HL-60 (cell line): ENCODE measurements at regions not wholly inside any gene's neighbourhood (a gene's known extent, or its start where the extent isn't known, plus 50 kb on each side); places are given as distances from the start of the nearest gene placed in this dataset.

Experiments
- DNase-seq, 2 experiments: peaks; one replicate each; pipeline ENCODE4 v3.0.0-alpha.2; 2010 to 2020; ENCODE audit warnings: low read depth in 1 of 2, low spot score in 1 of 2
- H3K27ac ChIP-seq: fragments of 250-450 bp; sonication (Bioruptor Pico); replicated peaks from 2 replicates; pipeline ENCODE4 v1.5.1; 2020; ENCODE audit warnings: mild to moderate bottlenecking, moderate library complexity
- H3K27me3 ChIP-seq: fragments of 250-450 bp; sonication (Bioruptor Pico); 2 replicates; pipeline ENCODE4 v1.5.1; 2021; ENCODE audit warnings: mild to moderate bottlenecking, moderate library complexity; ENCODE audit not compliant: insufficient read depth, poor library complexity, severe bottlenecking
- H3K4me3 ChIP-seq: replicated peaks from 2 replicates; pipeline ENCODE4 v1.5.1; 2011; ENCODE audit warnings: mild to moderate bottlenecking, control low read depth, low read length; ENCODE audit not compliant: insufficient read depth
- CTCF ChIP-seq: IDR thresholded peaks from one replicate; pipeline ENCODE4 v1.5.1; 2011; ENCODE audit warnings: low read length, control low read depth, inconsistent platforms; ENCODE audit not compliant: insufficient read depth
- GABPA ChIP-seq: IDR thresholded peaks from 2 replicates; pipeline ENCODE4 v1.6.1; 2012; ENCODE audit warnings: low read depth
- POLR2AphosphoS5 ChIP-seq: IDR thresholded peaks from 2 replicates; pipeline ENCODE4 v1.6.1; 2012; ENCODE audit warnings: low read depth
- SPI1 ChIP-seq: IDR thresholded peaks from 2 replicates; pipeline ENCODE4 v1.6.1; 2012; ENCODE audit warnings: low read depth, mild to moderate bottlenecking, borderline replicate concordance
- TF ChIP-seq, protein P1 (sequence below): IDR thresholded peaks from 2 replicates; pipeline ENCODE4 v1.6.1; 2012; ENCODE audit warnings: low read depth; ENCODE audit not compliant: insufficient replicate concordance

DNA sequence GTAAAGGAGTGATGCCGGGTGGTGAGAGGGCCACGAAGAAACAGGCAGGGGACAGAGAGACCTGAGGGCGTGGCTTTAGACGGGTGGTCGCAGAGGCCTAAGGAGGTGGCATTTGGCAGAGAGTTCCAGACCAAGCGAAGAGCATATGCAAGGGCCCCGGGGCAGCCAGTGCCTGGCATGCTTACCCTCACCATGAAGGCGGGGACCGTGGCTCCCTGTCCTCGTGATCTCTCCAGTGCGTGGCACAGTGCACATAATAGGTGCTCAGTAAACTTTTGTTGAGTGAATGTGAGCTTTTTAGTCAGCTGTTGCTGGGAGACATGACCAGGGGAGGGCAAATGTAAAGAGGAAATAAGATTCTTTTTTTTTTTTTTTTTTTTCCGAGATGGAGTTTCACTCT lies 245.6 kb upstream of the GSE1 start:
- H3K27me3 ChIP-seq = peaks cover 2% of the 10 kb centered on the region
- H3K27ac ChIP-seq = no peak overlapping the region
- no peak for DNase-seq
- TF ChIP-seq GABPA (no peak), CTCF (no peak), POLR2AphosphoS5 (no peak), SPI1 (no peak)
- TF ChIP-seq, protein P1, sequence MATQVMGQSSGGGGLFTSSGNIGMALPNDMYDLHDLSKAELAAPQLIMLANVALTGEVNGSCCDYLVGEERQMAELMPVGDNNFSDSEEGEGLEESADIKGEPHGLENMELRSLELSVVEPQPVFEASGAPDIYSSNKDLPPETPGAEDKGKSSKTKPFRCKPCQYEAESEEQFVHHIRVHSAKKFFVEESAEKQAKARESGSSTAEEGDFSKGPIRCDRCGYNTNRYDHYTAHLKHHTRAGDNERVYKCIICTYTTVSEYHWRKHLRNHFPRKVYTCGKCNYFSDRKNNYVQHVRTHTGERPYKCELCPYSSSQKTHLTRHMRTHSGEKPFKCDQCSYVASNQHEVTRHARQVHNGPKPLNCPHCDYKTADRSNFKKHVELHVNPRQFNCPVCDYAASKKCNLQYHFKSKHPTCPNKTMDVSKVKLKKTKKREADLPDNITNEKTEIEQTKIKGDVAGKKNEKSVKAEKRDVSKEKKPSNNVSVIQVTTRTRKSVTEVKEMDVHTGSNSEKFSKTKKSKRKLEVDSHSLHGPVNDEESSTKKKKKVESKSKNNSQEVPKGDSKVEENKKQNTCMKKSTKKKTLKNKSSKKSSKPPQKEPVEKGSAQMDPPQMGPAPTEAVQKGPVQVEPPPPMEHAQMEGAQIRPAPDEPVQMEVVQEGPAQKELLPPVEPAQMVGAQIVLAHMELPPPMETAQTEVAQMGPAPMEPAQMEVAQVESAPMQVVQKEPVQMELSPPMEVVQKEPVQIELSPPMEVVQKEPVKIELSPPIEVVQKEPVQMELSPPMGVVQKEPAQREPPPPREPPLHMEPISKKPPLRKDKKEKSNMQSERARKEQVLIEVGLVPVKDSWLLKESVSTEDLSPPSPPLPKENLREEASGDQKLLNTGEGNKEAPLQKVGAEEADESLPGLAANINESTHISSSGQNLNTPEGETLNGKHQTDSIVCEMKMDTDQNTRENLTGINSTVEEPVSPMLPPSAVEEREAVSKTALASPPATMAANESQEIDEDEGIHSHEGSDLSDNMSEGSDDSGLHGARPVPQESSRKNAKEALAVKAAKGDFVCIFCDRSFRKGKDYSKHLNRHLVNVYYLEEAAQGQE = no peak
- no peak overlapping the region for H3K4me3 ChIP-seq

DNA sequence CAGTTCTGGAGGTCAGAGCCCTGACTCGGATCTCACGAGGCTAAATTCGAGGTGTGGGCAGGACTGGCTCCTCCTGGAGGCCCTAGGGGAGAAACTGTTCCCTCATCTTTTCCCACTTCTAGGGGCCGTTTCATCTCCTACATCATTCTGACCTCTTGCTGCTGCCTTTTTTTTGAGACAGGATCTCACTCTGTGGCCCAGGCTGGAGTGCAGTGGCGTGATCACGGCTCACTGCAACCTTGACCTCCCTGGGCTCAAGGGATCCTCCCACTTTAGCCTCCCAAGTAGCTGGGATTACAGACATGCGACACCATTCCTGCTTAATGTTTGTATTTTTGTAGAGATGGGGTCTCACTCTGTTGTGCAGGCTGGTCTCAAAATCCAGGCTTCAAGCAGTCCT lies 244.1 kb upstream of the GSE1 start:
- Histone ChIP-seq H3K27me3 (peaks cover 2% of the 10 kb centered on the region), H3K4me3 (no peak overlapping the region), H3K27ac (no peak overlapping the region)
- TF ChIP-seq CTCF = no peak
- TF ChIP-seq POLR2AphosphoS5 = no peak
- TF ChIP-seq SPI1 = no peak
- TF ChIP-seq, protein P1 = no peak
- TF ChIP-seq GABPA = no peak
- DNase-seq = no peak

GRCh38 chr16:85369741-85370528 lies 243.2 kb upstream of the GSE1 start:
- TF ChIP-seq CTCF = peak; percentile 53
- TF ChIP-seq SPI1 = no peak
- TF ChIP-seq GABPA = no peak
- TF ChIP-seq POLR2AphosphoS5 = no peak
- peaks cover 2% of the 10 kb centered on the region for H3K27me3 ChIP-seq
- no peak overlapping the region for H3K27ac ChIP-seq
- H3K4me3 ChIP-seq = no peak overlapping the region
- peak in 1 of 2 experiments; percentile 25 for DNase-seq

GRCh38 chr16:85370543-85370880 lies 242.6 kb upstream of the GSE1 start:
- no peak for DNase-seq
- Histone ChIP-seq H3K4me3 (no peak overlapping the region), H3K27me3 (peaks cover 2% of the 10 kb centered on the region), H3K27ac (no peak overlapping the region)
- TF ChIP-seq, protein P1 = no peak
- TF ChIP-seq CTCF = no peak
- TF ChIP-seq SPI1 = no peak
- no peak for TF ChIP-seq POLR2AphosphoS5
- TF ChIP-seq GABPA = no peak
